Activated CD8-positive, alpha-beta memory T cell treated with anti-CD3 and anti-CD28 coated beads, Interleukin-2, amount 50 U/mL, for 4 hours (primary cell): ENCODE measurements at regions not wholly inside any gene's neighbourhood (a gene's known extent, or its start where the extent isn't known, plus 50 kb on each side); places are given as distances from the start of the nearest gene placed in this dataset.

Experiments
- DNase-seq: peaks from one replicate; pipeline ENCODE4 v3.0.0-alpha.2; 2020

DNA sequence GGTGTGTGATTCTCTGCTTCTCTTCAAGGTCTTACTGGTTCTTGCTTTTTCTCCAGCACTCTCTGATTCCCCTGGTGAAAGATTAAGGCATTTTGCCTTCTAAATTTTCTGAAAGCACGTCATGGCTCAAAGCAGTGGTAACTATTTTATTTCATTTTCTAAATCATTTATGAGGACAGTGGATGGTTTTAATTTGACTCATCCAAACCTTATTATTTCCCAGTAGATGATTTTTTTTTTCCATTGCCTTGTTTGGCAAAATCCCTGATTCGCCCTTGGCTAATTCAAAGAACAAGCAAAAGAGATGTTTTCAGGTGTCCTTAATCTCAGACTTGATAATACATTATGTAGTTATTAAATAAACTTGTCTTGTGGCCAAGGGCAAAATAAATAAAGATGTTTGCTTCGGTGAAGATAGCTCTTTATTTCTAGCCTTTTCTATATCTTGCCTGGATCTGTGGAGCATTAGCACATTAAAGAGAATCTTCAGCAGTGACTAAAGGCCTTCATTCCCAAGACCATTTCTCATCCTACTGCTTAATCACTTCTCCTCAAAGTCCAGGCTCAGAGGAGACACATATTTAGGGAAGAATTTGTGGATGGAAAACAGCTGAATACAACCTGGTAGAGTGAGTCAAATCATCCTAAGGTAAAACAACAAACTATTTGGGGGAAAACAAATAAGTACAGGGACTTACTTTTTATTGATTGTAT, 359.8 kb downstream of the DUSP10 start:
- DNase-seq = no peak

DNA sequence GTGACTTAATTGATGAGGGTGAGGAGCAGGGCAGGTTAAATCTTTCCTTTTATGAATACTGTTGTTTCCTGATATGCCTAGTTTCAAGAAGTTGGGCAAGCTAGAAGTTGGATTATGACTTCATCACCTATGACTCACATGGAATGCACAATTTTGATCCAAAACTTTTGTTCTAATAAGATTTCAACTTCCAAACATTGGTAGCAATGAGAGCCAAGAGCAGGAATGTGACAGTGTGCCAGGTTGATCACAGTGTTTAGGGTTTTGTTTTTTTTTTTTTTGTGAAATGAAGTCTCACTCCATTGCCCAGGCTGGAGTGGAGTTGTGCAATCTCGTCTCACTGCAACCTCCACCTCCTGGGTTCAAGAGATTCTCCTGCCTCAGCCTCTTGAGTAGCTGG, 349.4 kb downstream of the DUSP10 start:
- no peak for DNase-seq

DNA sequence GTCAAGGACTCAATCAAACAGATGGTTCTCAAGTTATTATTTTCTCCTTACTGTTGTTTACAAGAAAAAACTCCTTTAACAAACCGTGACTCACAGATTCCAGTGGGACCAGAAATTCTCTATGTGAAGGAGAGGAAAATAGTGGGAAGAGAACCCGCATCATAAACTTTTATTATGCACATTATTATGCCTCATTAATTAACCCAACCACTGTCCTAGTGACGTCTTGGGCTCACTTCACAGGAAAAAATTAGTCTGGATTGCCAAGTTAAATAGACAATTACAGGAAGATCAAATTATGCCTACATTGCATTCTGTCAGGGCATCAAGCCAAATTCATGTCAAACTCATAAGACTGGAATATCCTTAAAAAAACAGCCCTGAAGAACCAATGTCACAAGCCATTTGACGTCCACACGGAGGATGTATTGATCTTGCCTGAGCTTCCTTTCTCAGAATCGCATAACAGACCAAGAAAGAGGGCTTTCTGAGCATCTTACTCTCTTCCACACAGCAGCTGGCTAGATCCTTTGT, 347.8 kb downstream of the DUSP10 start:
- no peak for DNase-seq

DNA sequence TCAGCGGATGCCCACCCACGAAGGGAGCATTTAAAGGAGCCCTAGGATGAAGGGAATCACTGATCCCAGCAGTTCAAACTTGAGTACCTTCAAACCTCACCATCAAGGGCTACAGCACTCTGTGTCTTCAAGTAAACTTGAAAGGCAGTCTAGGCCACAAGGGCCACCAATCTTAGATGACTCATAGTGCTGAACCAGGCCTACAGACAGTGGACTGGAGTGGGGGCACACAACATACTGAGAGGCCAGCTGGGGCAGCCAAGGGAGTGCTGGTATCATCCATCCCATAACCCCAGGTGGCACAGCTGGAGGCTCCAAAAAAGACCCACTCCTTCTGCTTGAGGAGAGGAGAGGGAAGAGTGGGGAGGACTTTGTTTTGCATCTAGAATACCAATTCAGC, 345.4 kb downstream of the DUSP10 start:
- no peak for DNase-seq

DNA sequence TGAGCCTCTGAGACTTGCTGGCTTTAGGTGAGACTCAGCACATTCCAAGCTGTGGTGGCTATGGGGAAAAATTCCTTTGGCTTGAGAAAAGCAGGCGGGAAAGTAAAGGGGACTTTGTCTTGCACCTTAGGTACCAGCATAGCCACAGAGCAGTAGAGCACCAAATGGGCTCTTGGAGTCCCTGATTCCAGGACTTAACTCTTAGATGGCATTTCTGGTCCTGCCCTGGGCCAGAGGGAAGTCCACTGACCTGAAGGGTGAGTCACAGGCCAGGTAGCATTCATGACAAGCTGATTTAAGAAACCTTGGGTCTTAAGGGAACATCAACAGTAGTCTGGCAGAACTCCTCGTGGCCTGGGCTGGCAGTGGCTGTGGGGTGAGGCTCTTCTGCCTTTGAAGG, 344.7 kb downstream of the DUSP10 start:
- DNase-seq = no peak

DNA sequence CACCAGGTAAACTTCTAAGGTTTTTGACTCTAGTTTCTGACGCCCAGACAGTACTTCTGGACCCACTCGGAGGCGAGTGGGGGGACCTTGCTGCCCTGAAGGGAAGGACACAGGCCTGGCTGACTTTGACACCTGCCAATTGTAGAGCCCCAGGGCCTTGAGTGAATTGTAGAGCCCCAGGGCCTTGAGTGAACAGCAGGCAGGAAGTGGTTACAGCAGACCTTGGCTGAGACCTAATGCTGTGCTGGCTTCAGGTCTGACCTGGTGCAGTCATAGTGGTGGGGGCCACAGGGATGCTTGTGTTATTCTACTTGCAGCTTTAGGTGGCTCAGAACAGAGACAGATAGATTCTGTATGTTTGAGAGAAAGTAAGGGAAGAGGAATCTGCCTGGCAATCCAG, 344.3 kb downstream of the DUSP10 start:
- DNase-seq = no peak

DNA sequence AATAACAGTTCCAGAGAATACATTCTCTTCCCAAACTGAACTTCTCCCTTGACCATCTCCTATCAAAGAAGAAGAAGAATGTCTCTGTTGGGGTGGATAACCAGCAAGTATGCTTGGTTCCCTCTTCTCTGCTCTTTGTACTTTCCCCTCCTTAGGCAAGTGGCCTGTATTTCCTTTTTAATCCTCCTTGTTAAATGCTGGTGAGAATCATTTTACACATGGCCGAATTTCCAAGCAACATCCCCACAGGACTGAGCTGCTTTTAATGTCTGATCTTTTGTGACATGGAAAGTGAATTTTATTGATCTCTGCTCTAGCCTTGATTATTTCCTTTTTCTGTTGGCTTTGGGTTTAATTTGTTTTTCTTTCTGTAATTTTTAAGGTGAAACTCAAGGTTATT, 336.7 kb downstream of the DUSP10 start:
- no peak for DNase-seq

DNA sequence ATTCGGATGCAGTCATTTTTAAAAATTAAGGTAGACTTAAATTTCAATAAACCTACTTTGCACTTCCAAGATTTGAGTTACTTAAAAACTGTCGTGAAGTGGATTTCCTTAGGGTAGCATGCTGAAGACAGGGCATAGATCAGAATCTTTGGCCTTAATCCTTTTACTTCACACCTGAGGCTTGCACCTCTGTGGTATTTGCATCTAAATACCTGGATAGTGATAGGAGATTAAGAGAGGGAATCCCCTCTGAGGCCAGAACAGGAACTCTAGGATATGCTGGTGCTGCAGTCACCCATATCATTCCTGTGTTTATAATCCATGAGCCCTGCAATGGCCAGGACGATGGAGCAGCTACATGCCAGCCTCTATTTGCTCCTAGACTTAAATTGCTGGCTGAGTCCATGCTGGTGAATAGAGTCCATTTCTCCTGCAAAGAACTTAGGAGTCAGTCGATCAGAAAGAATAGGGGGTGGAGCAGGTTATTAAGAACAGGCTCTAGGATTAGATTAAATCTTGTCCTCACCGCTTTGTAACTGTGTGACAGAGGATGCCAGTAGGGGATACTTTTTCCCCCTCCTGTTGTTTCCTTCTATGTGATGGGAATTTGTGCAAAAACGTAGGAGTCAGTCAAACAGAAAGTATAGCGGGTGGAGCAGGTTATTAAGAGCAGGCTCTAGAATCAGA, 333.6 kb downstream of the DUSP10 start:
- DNase-seq = no peak

DNA sequence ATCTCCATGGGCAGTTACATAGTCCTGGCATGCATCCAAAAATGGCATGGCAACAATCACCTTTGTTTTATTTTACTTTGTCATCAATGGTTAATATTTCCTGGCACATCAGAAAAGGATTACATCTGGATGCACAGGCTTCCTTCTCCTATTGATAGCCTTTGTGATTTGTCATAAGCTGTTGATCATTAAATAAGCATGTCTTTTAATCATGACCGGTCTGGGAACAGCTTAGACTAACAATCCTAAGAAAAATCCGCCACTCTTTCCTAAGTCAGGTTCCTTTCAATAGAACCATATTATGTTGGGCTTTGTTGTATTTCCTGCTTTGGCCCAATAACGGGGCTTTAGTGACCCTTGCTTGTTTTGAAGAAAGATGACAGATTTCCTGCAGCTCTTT, 330.6 kb downstream of the DUSP10 start:
- no peak for DNase-seq

DNA sequence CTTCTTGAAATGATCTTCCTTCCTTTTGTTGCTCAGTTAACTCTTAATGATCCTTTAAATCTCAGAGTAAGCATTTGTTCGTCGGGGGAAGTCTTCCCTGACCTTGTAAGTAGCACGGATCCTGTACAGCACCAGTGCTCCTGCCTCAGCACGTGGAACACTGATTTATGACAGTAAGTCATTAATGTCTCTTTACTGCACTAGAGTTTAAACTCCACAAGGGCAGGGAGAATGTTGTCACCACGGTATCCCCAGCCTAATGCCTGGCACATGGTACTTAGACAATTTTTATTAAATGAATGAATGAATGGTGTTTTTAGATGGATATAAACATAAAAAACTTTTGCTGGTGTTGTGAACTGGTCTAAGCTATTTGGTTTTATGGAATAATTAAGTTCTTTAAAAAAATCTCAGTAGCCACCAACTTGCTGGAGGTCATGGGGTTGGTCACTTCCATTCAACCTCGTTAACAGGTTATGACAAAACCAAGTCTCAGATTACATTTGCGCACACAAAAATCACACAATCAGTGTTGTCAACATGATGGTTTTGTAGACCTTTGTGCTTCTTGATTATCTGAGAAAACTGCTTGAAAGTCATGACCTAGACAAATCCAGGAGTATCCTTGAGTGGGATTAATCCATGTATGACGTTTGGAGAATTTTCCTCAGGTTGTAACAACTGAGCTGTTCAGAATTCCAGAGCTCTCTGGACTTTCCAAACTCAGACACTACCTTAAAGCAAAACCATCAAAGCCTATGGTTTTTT, 326.9 kb downstream of the DUSP10 start:
- no peak for DNase-seq

DNA sequence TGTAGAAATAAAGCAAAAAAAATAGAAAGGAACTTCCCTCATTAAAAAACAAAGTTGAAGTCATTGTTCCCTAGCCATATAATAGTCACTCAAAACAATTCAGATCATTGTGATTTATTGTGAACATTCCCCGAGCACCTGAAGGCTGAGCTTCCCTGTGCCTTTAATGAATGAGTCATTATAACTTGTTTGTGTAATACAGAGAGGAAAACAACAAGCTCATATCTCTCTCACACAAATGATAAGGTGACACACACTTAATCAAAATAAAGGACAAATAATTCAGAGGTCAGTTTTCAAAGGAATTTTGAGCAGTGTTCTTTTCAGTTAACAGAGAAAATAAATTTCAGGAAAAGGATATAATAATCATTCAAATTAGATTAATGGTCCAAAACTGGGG, 326.2 kb downstream of the DUSP10 start:
- no peak for DNase-seq

DNA sequence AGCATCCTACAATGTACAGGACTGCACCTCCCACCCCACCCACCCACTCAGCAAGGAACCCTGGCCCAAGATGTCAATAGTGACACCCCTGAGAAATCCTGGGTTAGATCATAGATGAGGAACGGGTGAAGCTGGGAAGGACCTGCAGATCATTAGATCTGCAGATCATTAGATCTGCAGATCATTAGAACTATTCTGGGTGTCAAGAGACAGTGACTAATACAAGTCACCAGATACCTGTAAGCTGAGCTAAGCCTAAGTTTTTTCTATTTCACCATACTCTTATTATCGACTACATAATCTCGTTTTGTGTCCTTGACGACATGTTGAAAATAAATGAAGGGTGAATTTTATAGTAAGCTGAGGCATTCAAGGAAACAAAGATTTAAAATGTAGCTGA, 325.7 kb downstream of the DUSP10 start:
- no peak for DNase-seq

DNA sequence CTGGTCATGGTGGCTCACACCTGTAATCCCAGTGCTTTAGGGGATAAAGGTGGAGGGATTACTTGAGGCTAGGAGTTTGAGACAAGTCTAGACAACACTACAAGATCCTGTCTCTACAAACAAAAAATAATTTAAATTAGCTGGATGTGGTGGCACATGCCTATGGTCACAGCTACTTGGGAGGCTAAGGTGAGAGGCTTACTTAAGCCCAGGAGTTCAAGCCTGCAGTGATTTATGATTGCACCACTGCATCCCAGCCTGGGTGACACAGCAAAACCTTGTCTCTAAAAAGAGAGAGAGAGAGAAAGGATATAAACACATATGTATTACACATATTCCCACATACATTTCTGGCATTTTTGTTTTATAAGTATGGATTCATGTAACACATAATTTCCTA, 325.2 kb downstream of the DUSP10 start:
- no peak for DNase-seq

DNA sequence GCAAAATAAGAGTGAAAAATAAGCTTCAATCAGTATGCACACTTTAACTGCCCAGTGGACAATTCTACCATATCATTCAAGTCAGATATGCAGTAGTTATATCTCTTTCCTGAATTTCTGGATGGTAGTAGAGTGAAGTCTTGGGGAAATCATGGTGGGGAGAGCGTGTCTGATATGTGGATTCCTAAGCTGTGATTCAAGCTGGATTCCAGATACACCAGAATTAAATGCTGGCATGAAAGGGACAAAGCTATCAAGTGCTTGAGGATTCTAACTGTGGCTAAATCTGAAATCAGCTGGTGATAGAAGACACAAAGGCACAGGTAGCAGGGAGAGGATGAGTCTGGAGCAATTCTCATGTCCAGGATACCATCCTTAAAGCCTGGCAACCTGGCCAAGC, 323.5 kb downstream of the DUSP10 start:
- DNase-seq = no peak

DNA sequence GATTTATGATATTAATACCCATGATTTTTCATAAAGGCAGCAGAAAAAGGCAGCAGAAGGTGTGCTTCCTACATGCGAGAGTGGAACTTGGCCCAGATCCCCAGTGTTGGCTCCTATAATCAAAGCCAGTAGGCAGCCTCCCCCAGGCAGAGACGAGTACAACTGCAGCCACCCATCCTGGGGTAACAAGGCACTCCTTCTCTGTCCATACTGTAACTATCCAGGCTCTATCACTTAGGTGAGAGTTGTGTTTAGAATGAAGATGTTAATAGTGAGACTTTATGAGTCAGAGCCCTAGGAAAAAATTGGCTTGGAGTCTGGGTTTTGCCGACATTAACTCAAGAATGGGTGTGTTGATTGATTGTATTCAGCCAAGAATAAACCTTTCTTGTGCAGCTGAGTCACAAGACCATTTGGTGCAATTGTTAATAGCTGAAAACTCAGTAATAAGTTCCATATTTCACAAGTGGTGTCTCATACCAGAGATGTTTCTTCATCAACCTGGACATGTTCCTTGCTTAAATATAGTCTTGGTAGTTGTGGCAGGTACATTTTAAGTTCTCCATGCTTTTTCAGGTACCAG, 322.3 kb downstream of the DUSP10 start:
- no peak for DNase-seq

DNA sequence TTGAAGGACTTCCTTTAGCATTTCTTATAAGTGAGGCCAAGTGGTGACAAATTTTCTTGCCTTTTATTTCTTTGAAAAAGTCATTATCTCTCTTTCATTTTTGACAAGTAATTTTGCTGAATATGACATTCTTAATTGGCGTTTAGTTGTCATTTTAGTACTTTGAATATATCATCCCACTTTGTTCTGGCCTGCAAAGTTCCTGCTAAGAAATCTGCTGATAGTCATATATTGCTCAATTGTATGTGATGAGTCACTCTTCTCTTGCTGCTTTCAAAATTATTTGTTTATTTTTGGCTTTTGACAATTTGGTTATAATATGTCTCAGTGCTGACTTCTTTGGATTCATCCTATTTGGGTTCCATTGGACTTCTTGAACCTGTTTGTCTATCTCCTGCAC, 312.6 kb downstream of the DUSP10 start:
- DNase-seq = no peak

DNA sequence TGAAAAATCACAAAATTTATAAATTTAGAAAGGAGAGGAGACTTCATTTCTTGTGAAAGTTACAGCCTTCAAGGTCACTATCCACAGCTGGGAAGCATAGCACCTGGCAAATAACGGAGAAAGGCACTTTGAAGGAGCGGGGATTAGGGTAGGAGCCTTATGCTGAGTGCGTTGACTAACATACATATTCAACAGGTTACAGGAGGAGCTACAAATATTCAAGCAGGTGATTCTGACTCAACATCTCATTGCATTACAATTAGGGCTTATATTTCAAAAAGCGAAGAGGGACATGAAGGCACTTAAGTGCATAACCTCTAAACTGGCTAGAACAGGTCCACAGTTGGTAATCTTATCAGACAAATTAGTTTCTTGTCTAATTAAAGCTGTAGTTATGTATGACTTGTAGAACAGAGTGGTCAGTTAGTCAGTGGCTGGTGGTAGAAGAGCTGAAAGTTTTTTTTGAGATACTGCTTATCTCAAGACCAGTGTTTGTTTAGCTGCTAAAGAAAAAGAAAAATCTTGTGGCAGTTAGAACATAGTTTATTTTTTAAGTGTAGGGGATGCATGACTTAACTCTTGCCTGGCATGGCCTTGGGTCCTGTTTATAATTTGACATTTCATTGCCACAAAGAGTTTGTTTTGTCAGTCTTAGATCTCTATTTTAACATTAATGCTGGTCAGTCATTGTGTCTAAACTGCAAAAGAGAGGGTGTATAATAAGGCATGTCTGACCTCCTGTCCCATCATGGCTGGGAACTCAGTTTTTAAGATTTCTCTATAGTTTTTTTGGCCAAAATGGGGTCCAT, 311.5 kb downstream of the DUSP10 start:
- DNase-seq = no peak

DNA sequence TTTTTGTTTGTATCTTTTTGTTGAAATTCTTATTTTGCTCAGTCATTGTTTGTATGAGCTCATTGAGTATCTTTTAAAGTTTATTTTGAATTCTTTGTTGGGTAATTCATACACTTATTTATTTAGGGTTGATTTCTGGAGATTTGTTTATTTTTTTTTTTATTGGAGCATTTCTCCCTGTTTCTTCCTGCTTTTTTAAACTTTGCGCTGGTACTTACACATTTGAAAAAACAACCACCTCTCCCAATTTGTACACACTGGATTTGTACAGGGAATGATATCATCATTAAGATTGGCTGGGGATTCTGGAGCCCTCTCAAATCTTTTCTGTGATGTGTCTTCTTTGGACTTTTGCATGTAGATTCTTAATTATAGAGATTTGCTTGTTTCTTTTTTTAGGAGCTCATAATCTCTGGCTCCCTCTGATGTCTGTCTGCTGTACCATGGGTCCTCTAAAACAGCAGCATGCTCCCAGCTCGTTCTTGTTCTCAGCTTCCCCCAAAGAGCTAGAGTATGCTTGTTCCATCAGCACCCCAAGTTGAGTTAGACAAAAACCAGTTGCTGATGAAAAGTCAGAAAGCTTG, 310.7 kb downstream of the DUSP10 start:
- no peak for DNase-seq

DNA sequence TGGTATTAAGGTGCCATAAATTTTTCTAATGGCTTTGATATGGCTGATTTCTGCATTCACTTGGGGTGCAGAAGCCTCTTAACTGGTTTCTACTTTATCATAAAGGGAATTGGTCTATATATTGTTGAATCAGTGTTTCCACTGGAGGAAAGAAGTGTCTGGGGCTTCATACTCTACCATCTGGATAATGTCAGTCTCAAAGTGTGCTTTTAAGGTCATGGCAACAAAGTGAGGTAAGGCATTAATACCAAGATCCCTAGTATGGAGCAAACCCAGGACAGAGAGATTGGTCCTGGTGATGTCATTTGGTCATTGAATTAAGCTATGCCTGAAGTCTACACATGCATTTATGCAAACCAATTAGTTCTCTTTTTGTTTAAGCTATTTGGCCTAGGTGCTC, 309.9 kb downstream of the DUSP10 start:
- DNase-seq = no peak

DNA sequence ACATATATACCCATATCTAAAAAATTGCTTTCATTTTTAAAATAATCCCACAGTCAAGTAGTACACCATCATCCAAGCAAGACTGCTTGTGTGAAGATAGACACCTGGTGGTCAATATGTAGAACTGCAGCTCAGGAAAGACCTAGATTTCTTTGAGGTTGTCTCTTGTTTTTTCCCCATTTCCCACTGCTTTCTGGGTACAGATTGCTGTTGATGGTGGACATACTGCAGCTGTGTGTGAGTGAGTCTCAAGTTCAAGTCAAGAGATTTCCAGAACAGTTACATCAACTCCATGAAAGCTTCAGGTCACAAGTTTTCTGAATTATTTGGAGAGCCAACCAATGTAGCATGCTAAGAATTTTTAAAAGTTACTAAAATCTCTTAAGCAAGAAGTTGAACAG, 306.4 kb downstream of the DUSP10 start:
- no peak for DNase-seq

DNA sequence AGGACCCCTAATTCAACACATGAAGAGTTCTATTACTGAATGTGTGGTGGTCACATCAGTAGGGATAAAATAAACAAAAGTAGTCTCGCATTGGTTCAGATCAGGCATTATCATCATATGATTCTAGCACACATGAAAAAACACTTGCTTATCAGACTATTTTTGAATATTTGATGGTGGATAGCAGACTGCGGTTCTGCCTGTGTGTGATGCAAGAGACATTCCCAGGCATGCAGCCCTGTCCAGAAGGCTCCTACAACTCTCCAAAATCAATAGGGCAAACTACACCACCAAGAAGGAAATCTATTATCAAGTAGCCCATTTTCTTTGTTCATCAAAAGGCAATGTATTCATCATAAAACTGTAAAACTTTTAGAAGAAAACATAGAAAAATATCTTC, 304.7 kb downstream of the DUSP10 start:
- DNase-seq = no peak

DNA sequence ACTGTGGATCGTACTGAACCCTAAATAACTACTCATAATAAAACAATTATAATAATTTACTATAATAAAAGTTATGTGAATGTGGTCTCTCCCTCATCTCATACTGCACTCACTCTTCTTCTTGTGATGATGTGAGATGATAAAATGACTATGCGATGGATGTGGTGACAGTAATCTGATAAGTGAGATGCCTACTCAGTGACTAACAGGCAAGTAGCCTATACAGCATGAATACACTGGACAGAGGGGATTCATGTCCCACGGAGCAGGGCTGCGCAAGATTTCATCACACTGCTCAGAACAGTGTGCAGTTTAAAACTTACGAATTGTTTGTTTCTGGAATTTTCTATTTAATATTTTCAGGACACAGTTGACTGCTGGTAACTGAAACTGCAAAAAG, 304.0 kb downstream of the DUSP10 start:
- DNase-seq = no peak
